Activated CD8-positive, alpha-beta T cell treated with anti-CD3 and anti-CD28 coated beads for 36 hours (primary cell): ENCODE measurements at regions not wholly inside any gene's neighbourhood (a gene's known extent, or its start where the extent isn't known, plus 50 kb on each side); places are given as distances from the start of the nearest gene placed in this dataset.

Source experiments
- ATAC-seq: fragments of 200-7000 bp; cut with Tn5 transposase; one replicate; pipeline ENCODE4 v1.10.0; 2021; ENCODE audit warnings: mild to moderate bottlenecking, moderate library complexity
- CTCF ChIA-PET: fragments of 350-600 bp; sonication (Branson Sonifier 250); formaldehyde crosslinking; loops from one replicate; lab custom pipeline; 2021; ENCODE audit warnings: antibody characterized with exemption; lab: Charles Lee
- POLR2A ChIA-PET: fragments of 350-600 bp; sonication (Branson Sonifier 250); formaldehyde crosslinking; loops from one replicate; lab custom pipeline; 2021; ENCODE audit warnings: antibody characterized with exemption; lab: Charles Lee
- DNase-seq: peaks from one replicate; pipeline ENCODE4 v3.0.0-alpha.2; 2020
- H3K27ac Mint-ChIP-seq: one replicate; pipeline ENCODE4 v1.8.0; 2021; ENCODE audit warnings: mild to moderate bottlenecking, mixed read lengths
- H3K27me3 Mint-ChIP-seq: one replicate; pipeline ENCODE4 v1.8.0; 2021; ENCODE audit warnings: mixed read lengths
- H3K36me3 Mint-ChIP-seq: one replicate; pipeline ENCODE4 v1.8.0; 2021; ENCODE audit warnings: low read depth, mixed read lengths
- H3K4me1 Mint-ChIP-seq: one replicate; pipeline ENCODE4 v1.8.0; 2021; ENCODE audit warnings: low read depth, mixed read lengths
- H3K4me3 Mint-ChIP-seq: one replicate; pipeline ENCODE4 v1.8.0; 2021; ENCODE audit warnings: mild to moderate bottlenecking, moderate library complexity, mixed read lengths
- H3K9me3 Mint-ChIP-seq: one replicate; pipeline ENCODE4 v1.8.0; 2021; ENCODE audit warnings: mixed read lengths
- intact Hi-C: fragments of 100-400 bp; cut with micrococcal nuclease; formaldehyde crosslinking; loops from one replicate; pipeline ENCODE4 v1.10.0; 2022
- TF ChIP-seq, protein P1 (sequence below): fragments of 200-600 bp; IDR thresholded peaks from one replicate; pipeline ENCODE4 v1.8.0; 2022; ENCODE audit warnings: antibody characterized with exemption, mild to moderate bottlenecking

DNA sequence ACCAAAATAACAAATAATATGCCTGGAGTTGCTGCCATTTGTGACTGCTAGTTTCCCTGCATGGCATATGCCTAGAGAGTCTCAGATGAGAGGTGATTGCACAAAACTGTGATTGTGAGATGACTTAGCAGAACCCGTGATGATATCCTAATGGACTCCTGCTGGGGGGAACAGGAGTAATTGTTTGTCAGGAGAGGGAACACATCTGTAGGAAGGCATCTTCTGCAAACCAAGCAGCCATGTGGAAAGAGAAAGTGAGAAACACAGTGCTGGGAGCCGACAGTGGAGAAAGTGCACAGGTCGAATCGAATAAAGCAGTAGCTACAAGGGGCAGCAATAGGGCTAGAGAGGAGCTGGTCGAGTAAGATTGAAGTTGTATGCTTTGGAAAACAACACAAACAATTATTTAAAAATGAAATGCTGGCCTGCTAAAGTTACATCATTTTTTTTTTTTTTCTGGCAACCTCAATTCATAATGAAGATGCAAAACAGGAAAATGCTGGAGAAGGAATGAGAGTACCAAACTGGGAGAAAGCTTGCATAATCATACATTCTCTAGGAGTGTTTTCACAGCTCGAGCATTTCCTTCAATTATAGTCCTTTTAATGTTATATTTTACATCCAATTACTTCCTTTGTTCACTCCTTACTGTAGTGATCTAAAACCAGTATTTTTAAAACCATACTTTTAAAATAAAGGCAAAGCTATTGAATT is 494.2 kb upstream of the AGTR1 start:
- Mint-ChIP-seq H3K27me3 (no peaks in the 10 kb centered on the region), H3K9me3 (peaks cover 7% of the 10 kb centered on the region), H3K4me1 (no peaks in the 10 kb centered on the region), H3K36me3 (no peaks in the 10 kb centered on the region), H3K4me3 (no peak overlapping the region), H3K27ac (no peak overlapping the region)
- TF ChIP-seq, protein P1, sequence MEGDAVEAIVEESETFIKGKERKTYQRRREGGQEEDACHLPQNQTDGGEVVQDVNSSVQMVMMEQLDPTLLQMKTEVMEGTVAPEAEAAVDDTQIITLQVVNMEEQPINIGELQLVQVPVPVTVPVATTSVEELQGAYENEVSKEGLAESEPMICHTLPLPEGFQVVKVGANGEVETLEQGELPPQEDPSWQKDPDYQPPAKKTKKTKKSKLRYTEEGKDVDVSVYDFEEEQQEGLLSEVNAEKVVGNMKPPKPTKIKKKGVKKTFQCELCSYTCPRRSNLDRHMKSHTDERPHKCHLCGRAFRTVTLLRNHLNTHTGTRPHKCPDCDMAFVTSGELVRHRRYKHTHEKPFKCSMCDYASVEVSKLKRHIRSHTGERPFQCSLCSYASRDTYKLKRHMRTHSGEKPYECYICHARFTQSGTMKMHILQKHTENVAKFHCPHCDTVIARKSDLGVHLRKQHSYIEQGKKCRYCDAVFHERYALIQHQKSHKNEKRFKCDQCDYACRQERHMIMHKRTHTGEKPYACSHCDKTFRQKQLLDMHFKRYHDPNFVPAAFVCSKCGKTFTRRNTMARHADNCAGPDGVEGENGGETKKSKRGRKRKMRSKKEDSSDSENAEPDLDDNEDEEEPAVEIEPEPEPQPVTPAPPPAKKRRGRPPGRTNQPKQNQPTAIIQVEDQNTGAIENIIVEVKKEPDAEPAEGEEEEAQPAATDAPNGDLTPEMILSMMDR = no peak
- intact Hi-C loops = no loop called here
- CTCF ChIA-PET = no interaction called here
- ATAC-seq (no peak), DNase-seq (no peak)
- POLR2A ChIA-PET = no interaction called here

DNA sequence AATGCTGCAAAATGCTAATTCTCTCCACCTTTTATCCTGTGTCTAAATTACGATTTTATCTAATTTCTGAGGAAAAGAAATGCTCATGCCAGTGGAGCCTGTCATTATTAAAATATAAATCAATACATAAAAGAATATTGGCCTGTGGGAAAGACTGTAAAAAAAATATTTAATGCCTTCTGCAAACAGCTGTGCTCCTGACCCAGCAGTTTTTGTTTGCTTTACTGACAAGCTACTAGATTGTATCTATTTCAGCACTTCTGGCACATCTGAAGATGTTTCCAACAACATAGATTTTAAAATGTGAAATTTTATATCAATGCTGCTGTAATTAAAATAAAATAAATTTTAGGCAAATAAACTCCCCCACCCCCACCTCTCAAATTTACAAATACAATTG is 493.6 kb upstream of the AGTR1 start:
- H3K9me3 Mint-ChIP-seq = peaks cover 4% of the 10 kb centered on the region
- no peak overlapping the region for H3K27ac Mint-ChIP-seq
- intact Hi-C loops = no loop called here
- TF ChIP-seq, protein P1 = no peak
- H3K36me3 Mint-ChIP-seq = no peaks in the 10 kb centered on the region
- DNase-seq (no peak), ATAC-seq (no peak)
- no peaks in the 10 kb centered on the region for H3K4me1 Mint-ChIP-seq
- H3K4me3 Mint-ChIP-seq = no peak overlapping the region
- CTCF ChIA-PET = no interaction called here
- H3K27me3 Mint-ChIP-seq = no peaks in the 10 kb centered on the region
- POLR2A ChIA-PET = no interaction called here

DNA sequence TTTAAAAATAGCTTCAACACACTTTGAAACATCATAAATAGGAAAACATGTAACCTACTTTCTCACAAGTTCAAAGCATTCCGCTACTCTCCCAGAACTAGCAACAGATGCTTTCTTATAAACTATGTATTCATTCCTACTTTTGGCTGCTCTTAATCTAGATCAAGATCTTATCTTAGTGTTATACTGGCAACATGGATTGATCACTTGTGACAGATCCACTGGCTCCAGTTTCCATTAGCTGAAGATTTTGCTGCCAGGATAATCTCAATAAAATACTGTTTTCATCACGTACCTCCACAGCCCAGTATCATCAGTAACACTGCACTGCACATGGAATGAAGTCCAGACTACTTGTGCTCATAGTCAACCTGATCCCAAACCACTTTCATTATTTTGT is 491.7 kb upstream of the AGTR1 start:
- H3K4me1 Mint-ChIP-seq = no peaks in the 10 kb centered on the region
- DNase-seq (no peak), ATAC-seq (no peak)
- TF ChIP-seq, protein P1 = no peak
- no peak overlapping the region for H3K27ac Mint-ChIP-seq
- peaks cover 2% of the 10 kb centered on the region for H3K9me3 Mint-ChIP-seq
- H3K36me3 Mint-ChIP-seq = no peaks in the 10 kb centered on the region
- H3K4me3 Mint-ChIP-seq = no peak overlapping the region
- ChIA-PET POLR2A (no interaction called here), CTCF (no interaction called here)
- H3K27me3 Mint-ChIP-seq = no peaks in the 10 kb centered on the region
- intact Hi-C loops = no loop called here

DNA sequence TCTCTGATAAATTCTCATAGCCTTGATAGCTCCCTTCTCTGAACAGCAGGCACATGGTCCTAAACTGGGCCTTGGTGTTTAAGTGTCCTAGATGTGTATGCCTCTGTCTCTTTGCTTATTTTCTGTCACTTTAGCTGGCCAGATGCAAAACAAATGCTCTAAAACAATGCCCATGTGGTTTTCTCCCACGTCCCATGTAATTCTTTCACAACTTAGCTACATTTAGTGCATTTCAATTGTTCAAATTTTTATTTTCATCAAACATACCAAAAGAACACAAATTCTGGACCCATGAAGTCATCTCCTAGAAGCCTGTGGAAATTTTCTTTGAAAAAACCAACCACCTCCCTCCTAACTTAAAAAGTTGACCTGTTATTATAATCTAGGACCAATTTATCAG is 491.3 kb upstream of the AGTR1 start:
- Mint-ChIP-seq H3K4me3 (no peak overlapping the region), H3K4me1 (no peaks in the 10 kb centered on the region), H3K9me3 (peaks cover 1% of the 10 kb centered on the region), H3K36me3 (no peaks in the 10 kb centered on the region), H3K27me3 (no peaks in the 10 kb centered on the region), H3K27ac (no peak overlapping the region)
- DNase-seq = no peak
- intact Hi-C loops = no loop called here
- TF ChIP-seq, protein P1 = no peak
- CTCF ChIA-PET = no interaction called here
- no peak for ATAC-seq
- POLR2A ChIA-PET = no interaction called here

DNA sequence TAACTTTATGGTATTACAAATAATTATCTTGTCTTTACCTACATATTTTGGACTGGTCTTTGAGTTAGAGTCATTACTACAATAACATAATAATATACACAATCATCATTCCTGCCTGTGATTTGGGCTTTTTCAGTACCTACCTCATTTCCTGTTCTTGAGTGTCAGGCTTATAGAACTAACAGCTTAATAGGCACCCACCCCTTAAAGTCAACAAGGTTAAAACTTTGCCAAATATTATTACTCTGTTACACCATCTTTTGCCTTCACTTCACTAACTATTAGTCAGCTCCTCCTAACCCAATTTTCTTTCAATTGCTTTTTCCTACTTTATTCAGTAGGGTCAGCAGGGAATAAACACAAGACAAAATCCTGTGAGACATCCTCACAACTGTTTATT is 488.7 kb upstream of the AGTR1 start:
- TF ChIP-seq, protein P1 = no peak
- H3K9me3 Mint-ChIP-seq = peaks cover 1% of the 10 kb centered on the region
- DNase-seq (no peak), ATAC-seq (no peak)
- intact Hi-C loops = no loop called here
- H3K36me3 Mint-ChIP-seq = no peaks in the 10 kb centered on the region
- H3K27ac Mint-ChIP-seq = no peak overlapping the region
- H3K27me3 Mint-ChIP-seq = no peaks in the 10 kb centered on the region
- ChIA-PET POLR2A (no interaction called here), CTCF (no interaction called here)
- no peak overlapping the region for H3K4me3 Mint-ChIP-seq
- no peaks in the 10 kb centered on the region for H3K4me1 Mint-ChIP-seq
